HG02840 (cell line): ENCODE measurements at regions not wholly inside any gene's neighbourhood (a gene's known extent, or its start where the extent isn't known, plus 50 kb on each side); places are given as distances from the start of the nearest gene placed in this dataset.

Source experiments
- ATAC-seq: cut with Tn5 transposase; IDR thresholded peaks from one replicate; pipeline ENCODE4 v1.9.1; 2021; ENCODE audit warnings: mild to moderate bottlenecking, moderate library complexity, moderate number of reproducible peaks; ENCODE audit not compliant: unreplicated experiment, low FRiP score

GRCh38 chr14:42732005-42732404 lies 1125.3 kb downstream of the LRFN5 start:
- no peak for ATAC-seq

- ATAC-seq: no peak
Observed at GRCh38 chr14:42731480-42731879, 1124.8 kb downstream of the LRFN5 start.

- ATAC-seq: no peak
Observed at GRCh38 chr14:42729681-42730080, 1123.0 kb downstream of the LRFN5 start.

- no peak for ATAC-seq
Observed at GRCh38 chr14:42719391-42719790, 1112.7 kb downstream of the LRFN5 start.

DNA sequence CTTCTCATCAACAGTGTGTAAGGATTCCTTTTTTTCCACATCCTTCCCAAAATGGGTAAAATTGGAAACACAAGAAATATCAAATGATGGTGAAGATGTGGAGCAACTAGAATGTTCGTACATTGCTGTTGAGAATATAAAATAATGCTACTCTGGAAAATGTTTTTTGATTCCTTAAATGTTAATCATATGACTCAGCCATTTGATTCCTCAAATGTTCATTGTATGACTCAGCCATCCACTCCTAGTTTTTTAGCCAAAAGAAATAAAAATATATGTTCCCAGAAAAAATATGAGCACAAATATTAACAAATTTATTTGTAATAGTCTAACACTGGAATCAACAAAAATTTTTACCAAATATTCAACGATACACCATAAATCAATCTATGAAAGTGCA lies 1108.6 kb downstream of the LRFN5 start:
- ATAC-seq: no peak

DNA sequence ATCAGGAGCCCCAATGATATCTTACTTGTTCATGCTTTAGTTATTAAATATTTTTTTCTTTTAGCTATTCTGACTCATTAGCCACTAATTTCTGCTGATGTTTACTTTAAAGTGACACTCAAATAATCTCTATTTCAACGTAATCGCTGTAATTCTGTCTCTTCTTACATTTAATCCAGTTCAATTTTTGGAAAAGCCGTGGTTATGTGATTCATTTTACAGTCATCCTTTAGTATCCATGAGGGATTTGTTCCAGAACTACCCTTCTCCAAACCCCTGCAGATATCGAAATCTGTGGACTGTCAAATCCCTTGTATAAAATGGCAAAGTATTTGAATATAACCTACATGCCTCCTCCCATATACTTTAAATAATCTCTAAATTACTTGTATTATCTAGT lies 1103.4 kb downstream of the LRFN5 start:
- ATAC-seq: no peak

GRCh38 chr14:42703501-42703900 lies 1096.8 kb downstream of the LRFN5 start:
- ATAC-seq: no peak

DNA sequence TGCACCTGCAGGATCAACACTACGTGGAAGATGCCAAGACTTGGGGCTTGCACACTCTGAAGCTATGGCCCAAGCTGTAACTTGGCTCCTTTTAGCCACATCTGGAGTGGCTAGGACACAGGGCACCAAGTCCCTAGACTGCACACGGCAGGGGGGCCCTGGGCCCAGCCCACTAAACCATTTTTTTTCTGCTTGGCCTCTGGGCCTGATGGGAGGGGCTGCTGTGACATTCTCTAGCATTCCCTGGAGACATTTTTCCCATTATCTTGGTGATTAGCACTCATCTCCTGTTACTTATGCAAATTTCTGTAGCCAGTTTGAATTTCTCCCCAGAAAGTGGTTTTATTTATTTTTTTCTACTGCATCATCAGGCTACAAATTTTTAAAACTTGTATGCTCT lies 1080.7 kb downstream of the LRFN5 start:
- ATAC-seq: no peak

- no peak for ATAC-seq
Observed at GRCh38 chr14:42683707-42684106, 1077.0 kb downstream of the LRFN5 start.

- no peak for ATAC-seq
Observed at GRCh38 chr14:42676636-42677035, 1070.0 kb downstream of the LRFN5 start.

GRCh38 chr14:42673963-42674362 lies 1067.3 kb downstream of the LRFN5 start:
- no peak for ATAC-seq

GRCh38 chr14:42671636-42672035 lies 1065.0 kb downstream of the LRFN5 start:
- ATAC-seq: no peak

DNA sequence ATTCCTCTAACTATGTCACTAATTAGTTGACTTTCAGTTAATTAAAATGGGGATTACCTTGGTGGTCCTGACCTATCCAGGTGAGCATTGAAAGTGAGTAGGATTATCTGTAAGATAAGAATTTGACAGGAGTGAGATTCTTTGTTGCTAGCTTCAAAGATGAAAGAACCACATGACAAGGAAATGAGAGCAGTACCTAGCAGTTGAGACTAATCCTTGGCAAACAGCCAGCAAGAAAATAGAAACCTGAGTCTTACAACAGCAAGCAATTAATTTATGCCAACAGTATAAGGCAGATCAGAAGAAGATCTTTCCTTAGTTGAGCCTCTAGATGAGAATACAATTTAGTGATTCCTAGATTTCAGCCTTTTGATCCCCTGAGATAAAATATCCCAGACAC lies 1058.4 kb downstream of the LRFN5 start:
- no peak for ATAC-seq

- ATAC-seq: no peak
Observed at GRCh38 chr14:42664190-42664589, 1057.5 kb downstream of the LRFN5 start.

DNA sequence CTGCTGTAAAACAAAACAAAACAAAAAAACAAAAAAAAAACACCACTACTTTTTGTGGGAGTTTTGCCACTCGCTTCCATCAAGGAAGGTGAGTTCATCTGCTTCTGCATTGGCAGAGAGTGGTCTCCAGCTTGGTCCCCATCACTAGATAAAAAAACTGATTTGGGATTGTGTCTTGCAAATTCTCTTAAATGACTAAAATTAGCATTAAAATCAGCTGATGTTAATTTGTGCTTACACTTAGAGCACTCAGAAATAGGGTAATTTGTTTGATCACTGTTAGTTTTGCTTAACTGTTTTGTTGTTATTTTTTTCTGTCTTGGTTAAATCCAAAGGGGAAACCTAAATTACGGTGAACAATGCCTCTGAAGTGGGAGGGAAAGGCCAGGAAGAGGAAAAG lies 1048.0 kb downstream of the LRFN5 start:
- no peak for ATAC-seq

DNA sequence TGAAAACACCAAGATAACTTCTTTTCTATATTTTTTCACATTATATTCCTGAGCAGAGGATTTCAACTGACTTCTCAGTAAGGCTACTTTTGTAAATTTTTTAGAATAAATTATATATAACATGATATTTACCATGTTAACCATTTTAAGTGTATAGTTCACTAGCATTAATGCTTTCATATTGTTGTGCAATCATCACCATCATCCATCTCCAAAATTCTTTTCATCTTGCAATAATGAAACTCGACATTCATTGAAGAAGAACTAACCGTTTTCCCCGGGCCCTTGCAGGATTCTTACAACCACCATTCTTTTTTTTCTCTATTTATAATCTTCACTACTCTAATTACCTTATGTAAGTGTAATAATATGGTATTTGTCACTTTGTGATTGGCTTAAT lies 1036.1 kb downstream of the LRFN5 start:
- no peak for ATAC-seq

DNA sequence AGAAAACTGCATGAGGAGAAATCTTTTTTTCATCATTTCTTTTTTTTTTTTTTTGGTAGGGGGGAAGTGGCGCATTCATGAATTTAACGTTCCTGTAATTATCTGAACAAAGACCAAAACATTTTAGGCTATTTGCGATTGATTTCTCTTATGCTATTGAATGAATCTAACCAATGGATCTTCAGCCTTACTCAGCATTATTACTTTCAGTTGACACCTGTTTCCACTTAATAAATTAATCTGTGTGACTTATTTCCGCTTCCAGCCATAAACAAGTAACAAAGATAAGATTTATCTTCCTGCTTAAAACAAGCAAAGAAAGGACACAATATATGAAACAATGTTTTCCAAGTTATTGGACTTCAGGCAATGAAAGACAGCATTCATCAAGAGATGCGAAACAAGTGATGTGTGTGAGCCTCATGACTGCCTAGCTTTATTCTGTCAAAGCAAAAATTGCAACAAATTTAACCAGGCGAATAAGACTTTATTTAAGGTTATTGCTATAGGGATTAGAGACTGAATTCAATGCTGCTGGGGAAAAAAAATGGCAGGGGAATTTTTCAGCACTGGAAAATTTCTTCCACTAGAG lies 1026.9 kb downstream of the LRFN5 start:
- no peak for ATAC-seq

DNA sequence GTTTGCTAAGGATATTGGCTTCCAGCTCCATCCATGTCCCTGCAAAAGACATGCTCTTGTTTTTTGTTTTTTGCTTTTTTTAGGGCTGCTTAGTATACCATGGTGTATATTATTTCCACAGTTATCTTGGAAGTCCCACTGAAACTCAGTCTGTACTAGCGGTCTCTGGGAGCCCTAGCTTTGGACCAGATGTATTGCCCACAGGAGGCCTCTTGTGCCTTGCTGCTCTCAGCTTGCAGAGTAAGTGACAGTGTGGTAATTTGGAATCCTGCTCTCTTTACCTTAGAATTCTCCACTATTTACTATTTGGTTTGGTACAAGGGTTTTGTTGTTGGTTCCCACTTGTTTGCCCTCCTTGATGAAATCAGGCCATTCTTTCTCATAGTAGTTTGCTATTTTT lies 1022.9 kb downstream of the LRFN5 start:
- ATAC-seq: no peak

- ATAC-seq: no peak
Observed at GRCh38 chr14:42628602-42629001, 1021.9 kb downstream of the LRFN5 start.

GRCh38 chr14:42626986-42627385 lies 1020.3 kb downstream of the LRFN5 start:
- ATAC-seq: no peak

DNA sequence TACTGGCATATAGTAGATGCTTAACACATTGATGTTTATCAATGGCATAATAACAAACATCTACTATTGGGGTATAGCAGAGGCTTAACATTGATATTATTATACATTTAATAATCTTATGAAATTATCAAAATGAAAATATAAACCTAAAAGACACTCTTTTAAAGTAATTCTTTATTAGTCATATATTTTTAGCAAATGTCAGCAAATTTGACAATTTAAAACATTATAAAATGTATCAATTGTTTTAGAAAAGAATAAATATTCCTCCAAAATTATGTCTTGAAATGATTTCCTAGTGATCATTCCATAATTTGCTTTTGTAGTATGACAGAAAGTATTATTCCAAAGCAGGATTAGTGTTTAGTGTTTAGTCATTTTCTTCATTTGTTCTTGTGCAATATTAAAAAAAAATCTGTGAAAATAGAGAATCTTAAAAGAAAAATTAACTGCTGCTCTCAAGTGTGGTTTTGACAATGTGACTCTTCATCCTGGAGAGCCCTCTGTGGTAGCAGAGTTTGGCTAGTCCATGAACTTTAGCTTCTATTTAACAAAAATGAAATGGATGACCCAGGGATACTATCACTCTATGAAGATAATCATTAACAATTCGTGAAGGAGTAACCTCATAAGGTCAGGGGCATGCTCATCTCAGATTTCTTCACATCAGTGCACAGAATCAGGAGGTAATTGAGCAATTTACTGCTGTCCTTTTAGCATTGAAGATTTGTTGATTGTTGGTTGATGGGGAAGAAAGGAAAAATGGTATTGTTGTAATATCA lies 1018.5 kb downstream of the LRFN5 start:
- ATAC-seq: no peak

GRCh38 chr14:42617005-42617404 lies 1010.3 kb downstream of the LRFN5 start:
- ATAC-seq: no peak
